Caki2 (cell line): ENCODE measurements at regions not wholly inside any gene's neighbourhood (a gene's known extent, or its start where the extent isn't known, plus 50 kb on each side); places are given as distances from the start of the nearest gene placed in this dataset.
"Not testable (repeated sequence)": the region's sequence is repeated elsewhere in the genome, so short reads cannot be mapped to it uniquely, and the experiment has no call there.

Experiments used
- DNase-seq: peaks from one replicate; pipeline ENCODE4 v3.0.0-alpha.2; 2015; ENCODE audit warnings: low read depth
- in situ Hi-C: cut with HindIII; loops from 2 replicates; pipeline ENCODE4 v1.10.0; 2016; ENCODE audit warnings: low sequenced_read_pairs, low pct_unique_long_range_greater_than_20kb, mixed read lengths

- in situ Hi-C loops = no loop called here
- DNase-seq = no peak
Observed at GRCh38 chr10:78658645-78659597, 409.8 kb upstream of the ZMIZ1 start.

GRCh38 chr10:78659598-78659967 lies 409.2 kb upstream of the ZMIZ1 start:
- in situ Hi-C loops = no loop called here

GRCh38 chr10:78660446-78661106 lies 408.2 kb upstream of the ZMIZ1 start:
- in situ Hi-C loops = no loop called here
- DNase-seq = no peak

More at GRCh38 chr10:78659598-78659967, 409.2 kb upstream of the ZMIZ1 start:
- no peak for DNase-seq

GRCh38 chr10:78663721-78664120 lies 405.0 kb upstream of the ZMIZ1 start:
- in situ Hi-C loops = no loop called here
- DNase-seq = no peak

GRCh38 chr10:78664929-78665553 lies 403.7 kb upstream of the ZMIZ1 start:
- no peak for DNase-seq

GRCh38 chr10:78672918-78673317 lies 395.8 kb upstream of the ZMIZ1 start:
- in situ Hi-C loops = no loop called here
- peak; percentile 43 for DNase-seq

More at GRCh38 chr10:78664929-78665553, 403.7 kb upstream of the ZMIZ1 start:
- in situ Hi-C loops = no loop called here

GRCh38 chr10:78681141-78681540 lies 387.6 kb upstream of the ZMIZ1 start:
- in situ Hi-C loops = not testable (repeated sequence)
- DNase-seq = peak; percentile 42

GRCh38 chr10:78681986-78682385 lies 386.8 kb upstream of the ZMIZ1 start:
- in situ Hi-C loops, DNase-seq: not testable (repeated sequence)

GRCh38 chr10:78684947-78685346 lies 383.8 kb upstream of the ZMIZ1 start:
- in situ Hi-C loops = no loop called here
- DNase-seq = no peak

GRCh38 chr10:78685466-78686103 lies 383.2 kb upstream of the ZMIZ1 start:
- in situ Hi-C loops = no loop called here
- peak; percentile 55 for DNase-seq

- DNase-seq = no peak
- in situ Hi-C loops = no loop called here
Observed at GRCh38 chr10:78686444-78687060, 382.2 kb upstream of the ZMIZ1 start.

- no peak for DNase-seq
- in situ Hi-C loops = no loop called here
Observed at GRCh38 chr10:78687626-78688025, 381.1 kb upstream of the ZMIZ1 start.

- in situ Hi-C loops = no loop called here
Observed at GRCh38 chr10:78688230-78688900, 380.4 kb upstream of the ZMIZ1 start.

GRCh38 chr10:78688901-78689583 lies 379.7 kb upstream of the ZMIZ1 start:
- in situ Hi-C loops = no loop called here

More at GRCh38 chr10:78688230-78688900, 380.4 kb upstream of the ZMIZ1 start:
- peak; percentile 75 for DNase-seq

GRCh38 chr10:78689584-78689935 lies 379.2 kb upstream of the ZMIZ1 start:
- in situ Hi-C loops = no loop called here
- no peak for DNase-seq

More at GRCh38 chr10:78688901-78689583, 379.7 kb upstream of the ZMIZ1 start:
- peak; percentile 94 for DNase-seq

- in situ Hi-C loops = no loop called here
- DNase-seq = no peak
Observed at GRCh38 chr10:78690354-78691111, 378.2 kb upstream of the ZMIZ1 start.
